ENCODE measurements at regions not wholly inside any gene's neighbourhood (a gene's known extent, or its start where the extent isn't known, plus 50 kb on each side); places are given as distances from the start of the nearest gene placed in this dataset.

DNA sequence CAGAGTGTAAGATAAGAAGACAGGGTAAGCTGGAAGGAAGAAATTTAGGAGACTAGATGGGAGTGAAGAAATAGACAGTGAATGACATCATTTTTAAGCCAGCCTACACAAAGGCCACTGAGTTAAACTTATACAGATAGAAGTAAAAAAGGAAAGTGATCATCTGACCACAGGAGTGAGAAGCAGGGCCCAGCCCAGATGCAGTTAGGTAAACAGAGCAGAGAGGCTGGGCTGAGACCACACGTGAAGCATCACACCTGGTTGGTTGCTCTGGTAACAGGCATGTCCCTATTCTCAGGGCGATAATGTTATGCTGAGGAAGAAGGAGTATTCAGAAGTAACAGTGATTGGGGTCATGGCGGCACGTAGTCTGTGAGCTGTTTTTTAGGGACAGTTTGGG, 1079.4 kb downstream of the AACS start:
- no peak overlapping the region for H3K4me3 ChIP-seq (ENCODE audit: low read depth, low read length)
- no peak for TF ChIP-seq CTCF (IDR thresholded peaks at IDR 0.05; ENCODE audit: insufficient read depth, low read depth, low read length)
- no peak for DNase-seq (ENCODE audit: low read depth)

GRCh38 chr12:126147321-126147720, 1082.1 kb downstream of the AACS start:
- no peak overlapping the region for H3K4me3 ChIP-seq (ENCODE audit: low read depth, low read length)
- no peak for TF ChIP-seq CTCF (IDR thresholded peaks at IDR 0.05; ENCODE audit: insufficient read depth, low read depth, low read length)
- no peak for DNase-seq (ENCODE audit: low read depth)

- no peak for DNase-seq (ENCODE audit: low read depth)
- no peak overlapping the region for H3K4me3 ChIP-seq (ENCODE audit: low read depth, low read length)
- no peak for TF ChIP-seq CTCF (IDR thresholded peaks at IDR 0.05; ENCODE audit: insufficient read depth, low read depth, low read length)
Measured at GRCh38 chr12:126156806-126157574, 1091.8 kb downstream of the AACS start.

- TF ChIP-seq CTCF (IDR thresholded peaks at IDR 0.05; ENCODE audit: insufficient read depth, low read depth, low read length) = no peak
- DNase-seq (ENCODE audit: low read depth) = no peak
Measured at GRCh38 chr12:126157575-126157966, 1092.3 kb downstream of the AACS start.

DNA sequence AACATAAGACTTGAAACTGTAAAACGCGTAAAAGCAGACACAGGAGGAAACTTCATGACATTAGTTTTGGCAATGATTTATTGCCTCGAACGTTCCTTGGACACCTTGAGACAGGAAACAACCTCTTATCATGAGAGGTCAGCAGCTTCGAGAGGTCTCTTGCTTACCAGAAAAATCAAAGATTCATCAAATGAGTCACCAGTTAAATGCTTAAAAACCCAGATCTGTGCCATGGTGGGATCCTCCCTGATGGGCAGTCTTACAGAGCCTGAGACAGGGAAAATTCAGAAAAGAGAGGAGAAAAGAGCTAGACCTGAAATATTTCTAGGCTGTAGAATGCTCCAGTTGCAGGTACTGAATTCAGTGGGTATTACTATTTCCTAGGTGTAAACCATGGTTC, 1093.9 kb downstream of the AACS start:
- no peak for TF ChIP-seq CTCF (IDR thresholded peaks at IDR 0.05; ENCODE audit: insufficient read depth, low read depth, low read length)
- H3K4me3 ChIP-seq (ENCODE audit: low read depth, low read length) = no peak overlapping the region
- DNase-seq (ENCODE audit: low read depth) = no peak

More at GRCh38 chr12:126157575-126157966, 1092.3 kb downstream of the AACS start:
- H3K4me3 ChIP-seq (ENCODE audit: low read depth, low read length) = no peak overlapping the region

- TF ChIP-seq CTCF (IDR thresholded peaks at IDR 0.05; ENCODE audit: insufficient read depth, low read depth, low read length) = no peak
- no peak for DNase-seq (ENCODE audit: low read depth)
- H3K4me3 ChIP-seq (ENCODE audit: low read depth, low read length) = no peak overlapping the region
Measured at GRCh38 chr12:126160912-126161311, 1095.7 kb downstream of the AACS start.

GRCh38 chr12:126163984-126164383, 1098.7 kb downstream of the AACS start:
- no peak for TF ChIP-seq CTCF (IDR thresholded peaks at IDR 0.05; ENCODE audit: insufficient read depth, low read depth, low read length)
- DNase-seq (ENCODE audit: low read depth) = no peak
- no peak overlapping the region for H3K4me3 ChIP-seq (ENCODE audit: low read depth, low read length)
